ENCODE measurements at regions not wholly inside any gene's neighbourhood (a gene's known extent, or its start where the extent isn't known, plus 50 kb on each side); places are given as distances from the start of the nearest gene placed in this dataset.

- no peak for DNase-seq (ENCODE audit: low spot score)
- POLR2A ChIA-PET (ENCODE audit: low non-redundant PET): no interaction called here
- no peak overlapping the region for H3K27ac ChIP-seq
- CTCF ChIA-PET: no interaction called here
- no peak for TF ChIP-seq CTCF (conservative IDR thresholded peaks at IDR 0.05; ENCODE audit: low read depth)
Measured at GRCh38 chr7:47188136-47188535, 393.8 kb downstream of the TNS3 start.

- no peak for TF ChIP-seq CTCF (conservative IDR thresholded peaks at IDR 0.05; ENCODE audit: low read depth)
- H3K27ac ChIP-seq: no peak overlapping the region
- DNase-seq (ENCODE audit: low spot score): no peak
- ChIA-PET CTCF (no interaction called here), POLR2A (ENCODE audit: low non-redundant PET) (interaction anchor here (0.6 kb wide), 1 partner anchor 1940 kb away, joined by 4 read pairs; no protein-coding TSS in a partner anchor)
Measured at GRCh38 chr7:47186316-47186715, 395.6 kb downstream of the TNS3 start.

GRCh38 chr7:47185839-47186238 lies 396.1 kb downstream of the TNS3 start:
- ChIA-PET POLR2A (ENCODE audit: low non-redundant PET) (no interaction called here), CTCF (no interaction called here)
- H3K27ac ChIP-seq: no peak overlapping the region
- TF ChIP-seq CTCF (conservative IDR thresholded peaks at IDR 0.05; ENCODE audit: low read depth): no peak
- DNase-seq (ENCODE audit: low spot score): no peak

GRCh38 chr7:47185170-47185569 lies 396.7 kb downstream of the TNS3 start:
- no peak for TF ChIP-seq CTCF (conservative IDR thresholded peaks at IDR 0.05; ENCODE audit: low read depth)
- H3K27ac ChIP-seq: no peak overlapping the region
- CTCF ChIA-PET: no interaction called here
- POLR2A ChIA-PET (ENCODE audit: low non-redundant PET): no interaction called here
- no peak for DNase-seq (ENCODE audit: low spot score)

GRCh38 chr7:47183862-47184590 lies 397.9 kb downstream of the TNS3 start:
- CTCF ChIA-PET: interaction anchor here (0.6 kb wide), 1 partner anchor 838 kb away, joined by 3 read pairs; no protein-coding TSS in a partner anchor

GRCh38 chr7:47181746-47182361 lies 400.1 kb downstream of the TNS3 start:
- ChIA-PET CTCF (interaction anchor here (0.7 kb wide), 1 partner anchor 1264 kb away, joined by 3 read pairs; no protein-coding TSS in a partner anchor), POLR2A (ENCODE audit: low non-redundant PET) (no interaction called here)
- no peak for TF ChIP-seq CTCF (conservative IDR thresholded peaks at IDR 0.05; ENCODE audit: low read depth)
- DNase-seq (ENCODE audit: low spot score): no peak
- H3K27ac ChIP-seq: no peak overlapping the region

More at GRCh38 chr7:47183862-47184590, 397.9 kb downstream of the TNS3 start:
- no peak overlapping the region for H3K27ac ChIP-seq
- no peak for DNase-seq (ENCODE audit: low spot score)
- no peak for TF ChIP-seq CTCF (conservative IDR thresholded peaks at IDR 0.05; ENCODE audit: low read depth)
- POLR2A ChIA-PET (ENCODE audit: low non-redundant PET): no interaction called here

Measured in RWPE1 (cell line).